HG03378 (cell line): ENCODE measurements at regions not wholly inside any gene's neighbourhood (a gene's known extent, or its start where the extent isn't known, plus 50 kb on each side); places are given as distances from the start of the nearest gene placed in this dataset.
A peak's percentile ranks its signal among the peaks of the same experiment; 100 is the strongest.
"Not testable (repeated sequence)": the region's sequence is repeated elsewhere in the genome, so short reads cannot be mapped to it uniquely, and the experiment has no call there.

Source experiments
- ATAC-seq: cut with Tn5 transposase; IDR thresholded peaks from one replicate; pipeline ENCODE4 v1.9.1; 2021; ENCODE audit warnings: mild to moderate bottlenecking, moderate library complexity; ENCODE audit not compliant: unreplicated experiment

- no peak for ATAC-seq
Observed at GRCh38 chr5:87787625-87788256, 375.0 kb upstream of the CCNH start.

GRCh38 chr5:87787086-87787485 lies 374.4 kb upstream of the CCNH start:
- no peak for ATAC-seq

GRCh38 chr5:87786471-87786870 lies 373.7 kb upstream of the CCNH start:
- ATAC-seq, result no peak

- no peak for ATAC-seq
Observed at GRCh38 chr5:87785554-87786335, 373.0 kb upstream of the CCNH start.

- ATAC-seq, result no peak
Observed at GRCh38 chr5:87784879-87785495, 372.3 kb upstream of the CCNH start.

- no peak for ATAC-seq
Observed at GRCh38 chr5:87784311-87784710, 371.6 kb upstream of the CCNH start.

GRCh38 chr5:87782916-87783315 lies 370.2 kb upstream of the CCNH start:
- ATAC-seq, result no peak

GRCh38 chr5:87781976-87782375 lies 369.2 kb upstream of the CCNH start:
- no peak for ATAC-seq

GRCh38 chr5:87780831-87781760 lies 368.4 kb upstream of the CCNH start:
- ATAC-seq, result peak; percentile 98

GRCh38 chr5:87778876-87779275 lies 366.1 kb upstream of the CCNH start:
- no peak for ATAC-seq

- ATAC-seq, result no peak
Observed at GRCh38 chr5:87777877-87778276, 365.1 kb upstream of the CCNH start.

GRCh38 chr5:87776785-87777184 lies 364.1 kb upstream of the CCNH start:
- ATAC-seq, result no peak

- ATAC-seq, result not testable (repeated sequence)
Observed at GRCh38 chr5:87776302-87776701, 363.6 kb upstream of the CCNH start.

GRCh38 chr5:87775228-87775627 lies 362.5 kb upstream of the CCNH start:
- no peak for ATAC-seq

GRCh38 chr5:87774804-87775203 lies 362.1 kb upstream of the CCNH start:
- ATAC-seq, result no peak

GRCh38 chr5:87770601-87771121 lies 357.9 kb upstream of the CCNH start:
- ATAC-seq, result no peak

- no peak for ATAC-seq
Observed at GRCh38 chr5:87770016-87770570, 357.4 kb upstream of the CCNH start.

- no peak for ATAC-seq
Observed at GRCh38 chr5:87769157-87769556, 356.4 kb upstream of the CCNH start.

GRCh38 chr5:87768190-87768589 lies 355.5 kb upstream of the CCNH start:
- ATAC-seq, result no peak

- no peak for ATAC-seq
Observed at GRCh38 chr5:87765009-87765408, 352.3 kb upstream of the CCNH start.
